ENCODE measurements at regions not wholly inside any gene's neighbourhood (a gene's known extent, or its start where the extent isn't known, plus 50 kb on each side); places are given as distances from the start of the nearest gene placed in this dataset.
A peak's percentile ranks its signal among the peaks of the same experiment; 100 is the strongest.
"Not testable (repeated sequence)": the region's sequence is repeated elsewhere in the genome, so short reads cannot be mapped to it uniquely, and the experiment has no call there.

DNA sequence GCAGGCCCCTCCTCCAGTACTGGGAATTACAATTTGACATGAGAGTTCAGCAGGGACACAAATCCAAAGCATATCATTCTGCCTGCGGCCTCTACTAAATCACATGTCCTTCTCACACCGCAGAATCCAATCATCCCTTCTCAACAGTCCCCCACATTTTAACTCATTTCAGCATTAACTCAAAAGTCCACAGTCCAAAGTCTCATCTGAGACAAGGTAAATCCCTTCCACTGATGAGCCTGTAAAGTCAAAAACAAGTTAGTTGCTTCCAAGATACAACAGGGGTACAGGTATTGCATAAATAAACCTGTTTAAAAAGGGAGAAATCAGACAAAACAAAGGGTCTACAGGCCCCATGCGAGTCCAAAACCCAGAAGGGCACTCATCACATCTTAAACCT, 64.0 kb downstream of the EBNA1BP2 start:
- Mint-ChIP-seq H3K4me1 (no peaks in the 10 kb centered on the region), H3K27ac (no peak overlapping the region), H3K4me3 (no peak overlapping the region), H3K9me3 (peaks cover 0 to 17% (median 6%) of the 10 kb centered on the region in 6 donors), H3K36me3 (peaks cover 0 to 11% (median 0%) of the 10 kb centered on the region in 3 donors), H3K27me3 (ENCODE audit: low read depth in 3 of 3) (peaks cover 3 to 5% (median 5%) of the 10 kb centered on the region in 3 donors)
- DNase-seq, result no peak

DNA sequence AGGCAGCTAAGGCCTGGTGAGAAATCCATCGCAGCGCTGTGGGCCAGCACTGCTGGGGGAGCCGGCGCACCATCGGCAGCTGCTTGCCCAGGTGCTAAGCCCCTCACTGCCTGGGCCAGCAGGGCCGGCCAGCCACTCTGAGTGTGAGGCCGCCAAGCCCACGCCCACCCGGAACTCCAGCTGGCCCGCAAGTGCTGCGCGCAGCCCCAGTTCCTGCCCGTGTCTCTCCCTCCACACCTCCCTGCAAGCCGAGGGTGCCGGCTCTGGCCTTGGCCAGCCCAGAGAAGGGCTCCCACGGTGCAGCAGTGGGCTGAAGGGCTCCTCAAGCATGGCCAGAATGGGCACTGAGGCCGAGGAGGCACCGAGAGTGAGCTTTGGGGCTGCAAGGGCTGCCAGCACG, 64.4 kb downstream of the EBNA1BP2 start:
- Mint-ChIP-seq H3K9me3 (peaks cover 0 to 17% (median 5%) of the 10 kb centered on the region in 6 donors), H3K27ac (no peak overlapping the region), H3K27me3 (ENCODE audit: low read depth in 3 of 3) (peaks cover 3 to 5% (median 5%) of the 10 kb centered on the region in 3 donors), H3K4me1 (no peaks in the 10 kb centered on the region), H3K36me3 (peaks cover 0 to 11% (median 0%) of the 10 kb centered on the region in 3 donors), H3K4me3 (no peak overlapping the region)
- DNase-seq, result no peak

- H3K9me3 Mint-ChIP-seq, result peaks cover 0 to 6% (median under 1%) of the 10 kb centered on the region in 6 donors
These were observed 67.9 kb downstream of the EBNA1BP2 start for GRCh38 chr1:43104027-43104763.

DNA sequence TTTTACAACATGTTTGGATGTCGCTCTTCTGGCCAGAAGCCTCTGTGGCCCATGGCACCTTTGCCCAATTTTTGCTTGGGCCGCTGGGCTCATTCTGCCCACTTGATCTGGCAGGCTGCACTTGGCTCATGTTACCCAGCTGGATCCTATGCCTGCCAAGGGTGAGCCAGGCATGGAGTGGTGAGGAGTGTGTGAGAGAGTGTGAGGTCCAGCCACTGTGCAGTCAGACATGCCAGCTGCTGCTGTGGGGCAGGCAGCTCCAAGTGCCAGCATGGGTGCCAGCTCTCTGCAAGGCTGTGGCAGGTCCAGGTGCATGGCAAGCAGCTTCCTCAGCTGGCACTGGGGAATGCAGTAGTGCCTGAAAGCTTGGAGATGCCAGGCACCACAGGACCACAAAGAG, 71.0 kb downstream of the EBNA1BP2 start:
- no peak overlapping the region for H3K27ac Mint-ChIP-seq
- H3K9me3 Mint-ChIP-seq, result peaks cover 0 to 1% (median 0%) of the 10 kb centered on the region in 6 donors
- H3K36me3 Mint-ChIP-seq, result no peaks in the 10 kb centered on the region
- peaks cover 2 to 4% (median 3%) of the 10 kb centered on the region in 3 donors for H3K27me3 Mint-ChIP-seq (ENCODE audit: low read depth in 3 of 3)
- no peak for DNase-seq
- no peaks in the 10 kb centered on the region for H3K4me1 Mint-ChIP-seq
- H3K4me3 Mint-ChIP-seq, result no peak overlapping the region

More at GRCh38 chr1:43104027-43104763, 67.9 kb downstream of the EBNA1BP2 start:
- no peak overlapping the region for H3K27ac Mint-ChIP-seq
- peaks cover 2 to 7% (median 5%) of the 10 kb centered on the region in 3 donors for H3K27me3 Mint-ChIP-seq (ENCODE audit: low read depth in 3 of 3)
- no peak for DNase-seq
- peaks cover 0 to under 1% (median 0%) of the 10 kb centered on the region in 3 donors for H3K36me3 Mint-ChIP-seq
- no peak overlapping the region for H3K4me3 Mint-ChIP-seq
- H3K4me1 Mint-ChIP-seq, result no peaks in the 10 kb centered on the region

DNA sequence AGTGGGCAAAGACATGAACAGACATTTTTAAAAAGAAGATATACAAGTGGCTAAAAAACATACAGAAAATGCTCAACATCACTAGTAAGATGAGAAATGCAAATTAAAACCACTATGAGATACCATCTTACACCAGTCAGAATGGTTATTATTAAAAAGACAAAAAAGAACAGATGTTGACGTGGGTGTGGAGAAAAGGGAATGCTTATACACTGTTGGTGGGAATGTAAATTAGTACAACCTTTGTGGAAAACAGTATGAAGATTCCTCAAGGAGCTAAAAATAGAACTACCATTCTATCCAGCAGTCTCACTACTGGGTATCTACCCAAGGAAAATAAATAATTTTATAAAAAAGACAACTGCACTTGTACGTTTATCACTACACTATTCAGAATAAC, 73.9 kb downstream of the EBNA1BP2 start:
- Mint-ChIP-seq H3K27me3 (ENCODE audit: low read depth in 3 of 3) (peaks cover 3 to 7% (median 5%) of the 10 kb centered on the region in 3 donors), H3K9me3 (no peaks in the 10 kb centered on the region), H3K27ac (no peak overlapping the region), H3K4me1 (no peaks in the 10 kb centered on the region), H3K4me3 (no peak overlapping the region), H3K36me3 (no peaks in the 10 kb centered on the region)
- no peak for DNase-seq

DNA sequence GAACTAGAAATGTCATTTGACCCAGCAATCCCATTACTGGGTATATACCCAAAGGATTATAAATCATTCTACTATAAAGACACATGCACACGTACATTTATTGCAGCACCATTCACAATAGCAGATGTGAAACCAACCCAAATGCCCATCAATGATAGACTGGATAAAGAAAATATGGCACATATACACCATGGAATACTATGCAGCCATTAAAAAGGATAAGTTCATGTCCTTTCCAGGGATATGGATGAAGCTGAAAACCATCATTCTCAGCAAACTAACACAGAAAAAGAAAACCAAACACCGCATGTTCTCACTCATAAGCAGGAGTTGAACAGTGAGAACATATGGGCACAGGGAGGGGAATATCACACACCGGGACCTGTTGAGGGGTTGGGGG, 75.6 kb downstream of the EBNA1BP2 start:
- not testable (repeated sequence) for H3K27ac Mint-ChIP-seq; H3K9me3 Mint-ChIP-seq; H3K27me3 Mint-ChIP-seq (ENCODE audit: low read depth in 3 of 3); H3K36me3 Mint-ChIP-seq; H3K4me3 Mint-ChIP-seq; DNase-seq; H3K4me1 Mint-ChIP-seq

GRCh38 chr1:43090812-43091211, 81.3 kb downstream of the EBNA1BP2 start:
- not testable (repeated sequence) for H3K36me3 Mint-ChIP-seq, H3K9me3 Mint-ChIP-seq, DNase-seq, H3K4me3 Mint-ChIP-seq, H3K27ac Mint-ChIP-seq, H3K4me1 Mint-ChIP-seq
- peaks cover 4 to 14% (median 9%) of the 10 kb centered on the region in 3 donors for H3K27me3 Mint-ChIP-seq (ENCODE audit: low read depth in 3 of 3)

DNA sequence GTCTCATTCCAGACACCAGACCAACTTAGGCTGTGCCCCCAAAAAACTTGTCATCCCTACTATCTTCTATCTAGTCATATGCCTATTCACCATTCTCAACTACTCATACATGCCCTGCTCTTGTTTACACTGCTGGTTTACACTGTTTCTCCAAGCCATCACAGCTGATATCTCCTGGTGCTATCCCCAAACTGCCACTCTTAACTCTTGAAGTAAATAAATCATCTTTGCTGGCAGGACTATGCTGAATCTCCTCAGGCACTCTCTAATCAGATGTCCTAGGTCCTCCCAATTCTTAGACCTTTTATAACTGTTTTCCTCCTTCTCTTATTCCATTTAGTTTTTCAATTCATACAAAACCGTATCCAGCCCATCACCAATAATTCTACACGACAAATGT, 81.9 kb downstream of the EBNA1BP2 start:
- H3K27me3 Mint-ChIP-seq (ENCODE audit: low read depth in 3 of 3), result peaks cover 4 to 14% (median 11%) of the 10 kb centered on the region in 3 donors
- not testable (repeated sequence) for H3K27ac Mint-ChIP-seq, H3K9me3 Mint-ChIP-seq, H3K36me3 Mint-ChIP-seq, DNase-seq, H3K4me1 Mint-ChIP-seq, H3K4me3 Mint-ChIP-seq

GRCh38 chr1:43083375-43083891, 88.7 kb downstream of the EBNA1BP2 start:
- Mint-ChIP-seq H3K4me1 (no peaks in the 10 kb centered on the region), H3K27ac (no peak overlapping the region), H3K27me3 (ENCODE audit: low read depth in 3 of 3) (peaks cover 2 to 9% (median 8%) of the 10 kb centered on the region in 3 donors), H3K4me3 (no peak overlapping the region), H3K9me3 (no peaks in the 10 kb centered on the region), H3K36me3 (no peaks in the 10 kb centered on the region)
- DNase-seq, result no peak

DNA sequence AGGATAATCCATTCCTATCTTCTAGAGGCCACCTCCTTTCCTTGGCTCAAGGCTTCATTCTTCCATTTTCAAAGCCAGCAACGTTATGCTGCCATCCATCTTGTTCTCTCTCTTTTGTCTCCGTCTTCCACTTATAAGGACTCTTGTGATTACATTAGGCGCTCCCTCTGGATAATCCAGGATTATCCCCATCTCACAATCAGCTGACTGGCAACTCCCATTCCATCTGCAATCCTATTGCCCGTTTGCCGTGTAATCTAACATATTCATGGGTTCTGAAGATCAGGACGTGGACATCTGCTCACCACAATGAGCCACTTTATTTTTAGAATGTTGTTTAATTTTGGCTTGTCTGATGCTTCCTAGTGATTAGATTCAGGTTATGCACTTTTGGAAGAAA, 89.3 kb downstream of the EBNA1BP2 start:
- no peak overlapping the region for H3K27ac Mint-ChIP-seq
- peaks cover 0 to 8% (median 4%) of the 10 kb centered on the region in 3 donors for H3K27me3 Mint-ChIP-seq (ENCODE audit: low read depth in 3 of 3)
- no peaks in the 10 kb centered on the region for H3K4me1 Mint-ChIP-seq
- no peaks in the 10 kb centered on the region for H3K36me3 Mint-ChIP-seq
- no peak for DNase-seq
- no peak overlapping the region for H3K4me3 Mint-ChIP-seq
- H3K9me3 Mint-ChIP-seq, result no peaks in the 10 kb centered on the region

DNA sequence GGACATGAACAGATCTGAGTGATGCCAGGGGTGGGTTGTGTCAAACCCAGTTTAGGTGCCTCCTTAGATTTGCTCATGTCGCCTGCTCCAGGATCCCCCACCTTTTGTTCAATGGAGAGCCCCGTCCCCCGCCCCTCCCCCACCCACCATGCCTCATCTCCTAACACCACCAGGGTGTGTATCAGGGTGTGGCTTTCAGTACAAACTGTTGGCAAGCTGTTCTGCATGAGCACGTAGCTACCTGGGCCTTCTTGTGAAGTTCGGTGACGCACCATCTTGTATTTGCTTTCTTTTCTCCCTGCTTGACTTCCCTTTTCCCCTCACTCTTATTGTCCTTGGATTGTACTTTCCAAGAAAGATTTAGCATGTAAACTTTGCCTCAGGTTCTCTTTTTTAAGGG, 94.8 kb downstream of the EBNA1BP2 start:
- Mint-ChIP-seq H3K27me3 (ENCODE audit: low read depth in 3 of 3) (peaks cover 0 to 3% (median 0%) of the 10 kb centered on the region in 3 donors), H3K4me3 (no peak overlapping the region), H3K36me3 (no peaks in the 10 kb centered on the region), H3K27ac (no peak overlapping the region), H3K9me3 (no peaks in the 10 kb centered on the region), H3K4me1 (peaks cover 2 to 6% of the 10 kb centered on the region in 2 donors)
- no peak for DNase-seq

- Mint-ChIP-seq H3K27ac (no peak overlapping the region), H3K36me3 (no peaks in the 10 kb centered on the region), H3K27me3 (ENCODE audit: low read depth in 3 of 3) (peaks cover 0 to 6% (median 0%) of the 10 kb centered on the region in 3 donors), H3K4me1 (peaks cover 3 to 6% of the 10 kb centered on the region in 2 donors), H3K4me3 (no peak overlapping the region), H3K9me3 (no peaks in the 10 kb centered on the region)
- DNase-seq, result no peak
These were observed 97.4 kb downstream of the EBNA1BP2 start for GRCh38 chr1:43074709-43075108.

GRCh38 chr1:43074244-43074643, 97.8 kb downstream of the EBNA1BP2 start:
- Mint-ChIP-seq H3K27ac (no peak overlapping the region), H3K9me3 (no peaks in the 10 kb centered on the region), H3K36me3 (no peaks in the 10 kb centered on the region), H3K4me3 (no peak overlapping the region), H3K27me3 (ENCODE audit: low read depth in 3 of 3) (peaks cover 0 to 6% (median 0%) of the 10 kb centered on the region in 3 donors), H3K4me1 (peaks cover 5 to 6% of the 10 kb centered on the region in 2 donors)
- no peak for DNase-seq

- H3K36me3 Mint-ChIP-seq, result no peaks in the 10 kb centered on the region
- no peaks in the 10 kb centered on the region for H3K9me3 Mint-ChIP-seq
- peak; percentile 69 to 75 (median 71) for DNase-seq
- H3K27ac Mint-ChIP-seq, result no peak overlapping the region
- H3K27me3 Mint-ChIP-seq (ENCODE audit: low read depth in 3 of 3), result peaks cover 0 to 6% (median 0%) of the 10 kb centered on the region in 3 donors
- no peak overlapping the region for H3K4me3 Mint-ChIP-seq
- peaks cover 6 to 7% of the 10 kb centered on the region in 2 donors for H3K4me1 Mint-ChIP-seq
These were observed 98.4 kb downstream of the EBNA1BP2 start for GRCh38 chr1:43073490-43074230.

Data from immature natural killer cell (primary cell).